GM19240 (cell line): ENCODE measurements at regions not wholly inside any gene's neighbourhood (a gene's known extent, or its start where the extent isn't known, plus 50 kb on each side); places are given as distances from the start of the nearest gene placed in this dataset.
"Not testable (repeated sequence)": the region's sequence is repeated elsewhere in the genome, so short reads cannot be mapped to it uniquely, and the experiment has no call there.

ENCODE experiments used
- DNase-seq: peaks from one replicate; pipeline ENCODE4 v3.0.0; 2011; ENCODE audit warnings: low spot score; ENCODE audit not compliant: insufficient read length

- DNase-seq, result no peak
Measured at GRCh38 chr10:28391283-28391682, 88.4 kb upstream of the MPP7 start.

GRCh38 chr10:28393956-28394568 is 91.2 kb upstream of the MPP7 start:
- peak; percentile 12 for DNase-seq

GRCh38 chr10:28396331-28396730 is 93.5 kb upstream of the MPP7 start:
- DNase-seq, result no peak

GRCh38 chr10:28397229-28397628 is 94.4 kb upstream of the MPP7 start:
- no peak for DNase-seq

- DNase-seq, result no peak
Measured at GRCh38 chr10:28400176-28400575, 97.3 kb upstream of the MPP7 start.

- DNase-seq, result no peak
Measured at GRCh38 chr10:28400681-28401080, 97.8 kb upstream of the MPP7 start.

- DNase-seq, result not testable (repeated sequence)
Measured at GRCh38 chr10:28402611-28403073, 99.8 kb upstream of the MPP7 start.

- DNase-seq, result no peak
Measured at GRCh38 chr10:28403090-28403489, 100.2 kb upstream of the MPP7 start.

GRCh38 chr10:28408237-28408777 is 105.4 kb upstream of the MPP7 start:
- no peak for DNase-seq

- no peak for DNase-seq
Measured at GRCh38 chr10:28410420-28411135, 107.7 kb upstream of the MPP7 start.

GRCh38 chr10:28411136-28411460 is 108.2 kb upstream of the MPP7 start:
- no peak for DNase-seq

- no peak for DNase-seq
Measured at GRCh38 chr10:28411648-28412047, 108.8 kb upstream of the MPP7 start.

- DNase-seq, result no peak
Measured at GRCh38 chr10:28418069-28418468, 114.8 kb upstream of the WAC start.

- no peak for DNase-seq
Measured at GRCh38 chr10:28425422-28425821, 107.5 kb upstream of the WAC start.

GRCh38 chr10:28426392-28427159 is 106.3 kb upstream of the WAC start:
- no peak for DNase-seq

- no peak for DNase-seq
Measured at GRCh38 chr10:28427376-28427775, 105.5 kb upstream of the WAC start.

- DNase-seq, result no peak
Measured at GRCh38 chr10:28429045-28429444, 103.9 kb upstream of the WAC start.

- no peak for DNase-seq
Measured at GRCh38 chr10:28429573-28430216, 103.2 kb upstream of the WAC start.

GRCh38 chr10:28431139-28431538 is 101.8 kb upstream of the WAC start:
- no peak for DNase-seq

- peak; percentile 40 for DNase-seq
Measured at GRCh38 chr10:28432210-28432676, 100.7 kb upstream of the WAC start.

GRCh38 chr10:28434063-28434462 is 98.9 kb upstream of the WAC start:
- no peak for DNase-seq

GRCh38 chr10:28442403-28442802 is 90.5 kb upstream of the WAC start:
- no peak for DNase-seq
